DND-41 (cell line): ENCODE measurements at regions not wholly inside any gene's neighbourhood (a gene's known extent, or its start where the extent isn't known, plus 50 kb on each side); places are given as distances from the start of the nearest gene placed in this dataset.

Experiments used
- EZH2 ChIP-seq: IDR thresholded peaks from 3 replicates; pipeline ENCODE4 v1.6.1; 2012; ENCODE audit warnings: borderline replicate concordance, low read depth, mild to moderate bottlenecking, moderate library complexity, low read length, inconsistent platforms; ENCODE audit not compliant: severe bottlenecking
- TF ChIP-seq, protein P1 (sequence below): IDR thresholded peaks from 2 replicates; pipeline ENCODE4 v1.5.1; 2012; ENCODE audit warnings: borderline replicate concordance, low read length, moderate library complexity, mild to moderate bottlenecking; ENCODE audit not compliant: poor library complexity, severe bottlenecking; ENCODE audit errors: extremely low read depth

DNA sequence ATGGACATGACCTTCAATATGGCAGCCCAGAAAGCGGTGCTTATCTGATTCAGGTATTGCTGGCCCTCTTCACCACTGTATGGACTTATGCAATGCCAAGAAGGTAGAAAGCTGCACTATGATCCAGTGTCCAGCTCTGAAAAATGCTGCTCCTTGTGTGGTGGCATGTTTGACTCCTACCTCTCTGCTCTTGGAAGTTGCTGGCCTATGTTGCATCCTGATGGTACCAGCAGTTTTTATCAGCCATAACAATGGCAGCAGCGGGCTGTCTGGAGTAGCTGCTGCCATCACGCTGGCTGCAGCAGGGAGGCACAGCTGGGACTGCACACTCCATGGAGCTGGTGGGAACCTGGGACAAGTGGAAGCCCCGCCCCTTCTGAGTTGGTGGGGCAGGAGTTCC is 53.1 kb upstream of the MED9 start:
- TF ChIP-seq, protein P1, sequence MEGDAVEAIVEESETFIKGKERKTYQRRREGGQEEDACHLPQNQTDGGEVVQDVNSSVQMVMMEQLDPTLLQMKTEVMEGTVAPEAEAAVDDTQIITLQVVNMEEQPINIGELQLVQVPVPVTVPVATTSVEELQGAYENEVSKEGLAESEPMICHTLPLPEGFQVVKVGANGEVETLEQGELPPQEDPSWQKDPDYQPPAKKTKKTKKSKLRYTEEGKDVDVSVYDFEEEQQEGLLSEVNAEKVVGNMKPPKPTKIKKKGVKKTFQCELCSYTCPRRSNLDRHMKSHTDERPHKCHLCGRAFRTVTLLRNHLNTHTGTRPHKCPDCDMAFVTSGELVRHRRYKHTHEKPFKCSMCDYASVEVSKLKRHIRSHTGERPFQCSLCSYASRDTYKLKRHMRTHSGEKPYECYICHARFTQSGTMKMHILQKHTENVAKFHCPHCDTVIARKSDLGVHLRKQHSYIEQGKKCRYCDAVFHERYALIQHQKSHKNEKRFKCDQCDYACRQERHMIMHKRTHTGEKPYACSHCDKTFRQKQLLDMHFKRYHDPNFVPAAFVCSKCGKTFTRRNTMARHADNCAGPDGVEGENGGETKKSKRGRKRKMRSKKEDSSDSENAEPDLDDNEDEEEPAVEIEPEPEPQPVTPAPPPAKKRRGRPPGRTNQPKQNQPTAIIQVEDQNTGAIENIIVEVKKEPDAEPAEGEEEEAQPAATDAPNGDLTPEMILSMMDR, result no peak
- TF ChIP-seq EZH2, result no peak
